ENCODE measurements at regions not wholly inside any gene's neighbourhood (a gene's known extent, or its start where the extent isn't known, plus 50 kb on each side); places are given as distances from the start of the nearest gene placed in this dataset.

DNA sequence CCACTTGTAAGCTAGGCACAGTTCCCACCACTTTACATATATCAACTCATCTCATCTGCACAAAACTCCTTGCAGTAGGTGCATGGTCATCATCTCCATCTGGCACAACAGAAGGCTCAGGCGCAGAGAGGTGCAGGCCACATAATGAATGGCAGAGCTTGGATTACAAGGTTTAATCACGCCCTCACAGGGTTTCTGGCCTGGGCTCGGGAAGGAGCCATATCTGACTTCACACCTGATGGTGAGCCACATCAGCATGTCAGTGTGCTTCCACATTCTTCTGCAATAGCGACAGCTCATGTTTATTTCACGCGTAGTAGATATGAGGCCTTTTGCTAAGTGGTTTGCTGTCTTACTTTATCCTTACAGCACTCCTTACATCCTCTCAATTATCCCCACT, 650.2 kb downstream of the INHBA start:
- in situ Hi-C loops (cut with MboI; ENCODE audit: low pct_unique_long_range_greater_than_20kb, low sequenced_read_pairs, unreplicated experiment): no loop called here
- TF ChIP-seq, protein P1, sequence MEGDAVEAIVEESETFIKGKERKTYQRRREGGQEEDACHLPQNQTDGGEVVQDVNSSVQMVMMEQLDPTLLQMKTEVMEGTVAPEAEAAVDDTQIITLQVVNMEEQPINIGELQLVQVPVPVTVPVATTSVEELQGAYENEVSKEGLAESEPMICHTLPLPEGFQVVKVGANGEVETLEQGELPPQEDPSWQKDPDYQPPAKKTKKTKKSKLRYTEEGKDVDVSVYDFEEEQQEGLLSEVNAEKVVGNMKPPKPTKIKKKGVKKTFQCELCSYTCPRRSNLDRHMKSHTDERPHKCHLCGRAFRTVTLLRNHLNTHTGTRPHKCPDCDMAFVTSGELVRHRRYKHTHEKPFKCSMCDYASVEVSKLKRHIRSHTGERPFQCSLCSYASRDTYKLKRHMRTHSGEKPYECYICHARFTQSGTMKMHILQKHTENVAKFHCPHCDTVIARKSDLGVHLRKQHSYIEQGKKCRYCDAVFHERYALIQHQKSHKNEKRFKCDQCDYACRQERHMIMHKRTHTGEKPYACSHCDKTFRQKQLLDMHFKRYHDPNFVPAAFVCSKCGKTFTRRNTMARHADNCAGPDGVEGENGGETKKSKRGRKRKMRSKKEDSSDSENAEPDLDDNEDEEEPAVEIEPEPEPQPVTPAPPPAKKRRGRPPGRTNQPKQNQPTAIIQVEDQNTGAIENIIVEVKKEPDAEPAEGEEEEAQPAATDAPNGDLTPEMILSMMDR (IDR thresholded peaks at IDR 0.05; ENCODE audit: extremely low read depth, insufficient read depth, missing control alignments): no peak
- no peak for DNase-seq (ENCODE audit: low spot score)

- in situ Hi-C loops (cut with MboI; ENCODE audit: low pct_unique_long_range_greater_than_20kb, low sequenced_read_pairs, unreplicated experiment): no loop called here
- TF ChIP-seq, protein P1 (IDR thresholded peaks at IDR 0.05; ENCODE audit: extremely low read depth, insufficient read depth, missing control alignments): no peak
- no peak for DNase-seq (ENCODE audit: low spot score)
Measured at GRCh38 chr7:41052201-41052600, 650.7 kb downstream of the INHBA start.

GRCh38 chr7:41051535-41051934, 651.4 kb downstream of the INHBA start:
- in situ Hi-C loops (cut with MboI; ENCODE audit: low pct_unique_long_range_greater_than_20kb, low sequenced_read_pairs, unreplicated experiment): no loop called here
- DNase-seq (ENCODE audit: low spot score): no peak

DNA sequence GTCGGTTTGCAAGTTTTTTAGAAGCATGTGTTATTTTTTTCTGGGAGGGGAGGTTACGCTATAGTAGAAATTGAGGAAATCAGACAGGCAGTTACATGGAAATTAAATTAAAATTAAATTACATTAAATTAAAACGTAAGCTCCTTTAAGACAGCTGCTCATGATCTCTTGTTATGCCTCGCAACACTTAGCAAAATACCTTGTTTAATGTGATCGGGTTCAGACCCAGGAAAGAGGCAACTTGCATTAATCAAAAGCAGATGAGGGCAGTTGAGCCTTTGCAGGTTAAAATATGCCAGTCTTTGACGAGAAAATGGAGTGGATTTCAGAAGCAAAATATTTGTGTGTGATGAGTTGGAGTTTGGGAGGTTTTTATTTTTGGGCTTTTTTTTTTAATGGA, 651.8 kb downstream of the INHBA start:
- no peak for DNase-seq (ENCODE audit: low spot score)
- TF ChIP-seq, protein P1 (IDR thresholded peaks at IDR 0.05; ENCODE audit: extremely low read depth, insufficient read depth, missing control alignments): no peak
- in situ Hi-C loops (cut with MboI; ENCODE audit: low pct_unique_long_range_greater_than_20kb, low sequenced_read_pairs, unreplicated experiment): no loop called here

More at GRCh38 chr7:41051535-41051934, 651.4 kb downstream of the INHBA start:
- TF ChIP-seq, protein P1 (IDR thresholded peaks at IDR 0.05; ENCODE audit: extremely low read depth, insufficient read depth, missing control alignments): no peak

DNA sequence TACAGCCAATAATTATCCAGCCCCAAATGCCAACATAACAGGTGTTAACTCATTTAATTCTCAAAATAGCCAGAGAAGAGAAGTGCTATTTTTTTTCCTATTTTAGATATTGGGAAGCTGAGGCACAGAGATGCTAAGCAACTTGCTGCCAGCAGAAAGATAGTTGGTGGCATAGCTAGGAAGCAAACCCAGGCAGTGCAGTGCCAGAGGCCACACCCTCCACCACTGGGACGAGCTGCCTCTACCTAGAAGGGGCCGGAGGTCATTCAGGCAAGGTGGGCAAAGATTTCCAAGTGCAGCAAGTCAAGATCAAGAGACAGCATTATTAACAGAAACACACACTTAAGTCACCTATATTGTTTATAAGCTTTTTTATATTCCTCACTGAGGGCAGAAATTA, 654.1 kb downstream of the INHBA start:
- in situ Hi-C loops (cut with MboI; ENCODE audit: low pct_unique_long_range_greater_than_20kb, low sequenced_read_pairs, unreplicated experiment): no loop called here

GRCh38 chr7:41047789-41048191, 655.1 kb downstream of the INHBA start:
- TF ChIP-seq, protein P1 (IDR thresholded peaks at IDR 0.05; ENCODE audit: extremely low read depth, insufficient read depth, missing control alignments): no peak
- no peak for DNase-seq (ENCODE audit: low spot score)
- in situ Hi-C loops (cut with MboI; ENCODE audit: low pct_unique_long_range_greater_than_20kb, low sequenced_read_pairs, unreplicated experiment): no loop called here

More for the DNA sequence above, 654.1 kb downstream of the INHBA start:
- TF ChIP-seq, protein P1 (IDR thresholded peaks at IDR 0.05; ENCODE audit: extremely low read depth, insufficient read depth, missing control alignments): no peak
- no peak for DNase-seq (ENCODE audit: low spot score)

DNA sequence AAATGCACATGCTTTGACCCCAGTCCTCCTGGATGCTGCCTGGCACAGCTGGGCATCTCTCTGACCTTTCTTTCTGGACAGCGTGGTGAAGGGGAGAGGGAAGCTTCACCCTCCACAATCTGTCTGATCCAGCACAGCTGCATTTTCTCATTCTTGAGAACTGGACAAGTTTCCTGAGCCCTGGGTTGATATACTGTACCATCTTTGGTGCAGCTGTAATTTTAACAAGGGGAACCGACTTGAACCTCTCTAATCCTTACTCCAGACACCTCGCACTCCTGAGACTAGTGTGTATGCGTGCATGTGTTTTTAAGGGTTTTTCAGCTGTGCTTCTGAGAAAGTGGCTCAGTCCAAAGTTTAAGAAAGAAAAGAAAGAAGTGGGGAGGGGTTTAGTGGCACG, 655.7 kb downstream of the INHBA start:
- in situ Hi-C loops (cut with MboI; ENCODE audit: low pct_unique_long_range_greater_than_20kb, low sequenced_read_pairs, unreplicated experiment): no loop called here

More for the DNA sequence above, 655.7 kb downstream of the INHBA start:
- no peak for DNase-seq (ENCODE audit: low spot score)
- TF ChIP-seq, protein P1 (IDR thresholded peaks at IDR 0.05; ENCODE audit: extremely low read depth, insufficient read depth, missing control alignments): no peak
